ENCODE measurements at regions not wholly inside any gene's neighbourhood (a gene's known extent, or its start where the extent isn't known, plus 50 kb on each side); places are given as distances from the start of the nearest gene placed in this dataset.

DNA sequence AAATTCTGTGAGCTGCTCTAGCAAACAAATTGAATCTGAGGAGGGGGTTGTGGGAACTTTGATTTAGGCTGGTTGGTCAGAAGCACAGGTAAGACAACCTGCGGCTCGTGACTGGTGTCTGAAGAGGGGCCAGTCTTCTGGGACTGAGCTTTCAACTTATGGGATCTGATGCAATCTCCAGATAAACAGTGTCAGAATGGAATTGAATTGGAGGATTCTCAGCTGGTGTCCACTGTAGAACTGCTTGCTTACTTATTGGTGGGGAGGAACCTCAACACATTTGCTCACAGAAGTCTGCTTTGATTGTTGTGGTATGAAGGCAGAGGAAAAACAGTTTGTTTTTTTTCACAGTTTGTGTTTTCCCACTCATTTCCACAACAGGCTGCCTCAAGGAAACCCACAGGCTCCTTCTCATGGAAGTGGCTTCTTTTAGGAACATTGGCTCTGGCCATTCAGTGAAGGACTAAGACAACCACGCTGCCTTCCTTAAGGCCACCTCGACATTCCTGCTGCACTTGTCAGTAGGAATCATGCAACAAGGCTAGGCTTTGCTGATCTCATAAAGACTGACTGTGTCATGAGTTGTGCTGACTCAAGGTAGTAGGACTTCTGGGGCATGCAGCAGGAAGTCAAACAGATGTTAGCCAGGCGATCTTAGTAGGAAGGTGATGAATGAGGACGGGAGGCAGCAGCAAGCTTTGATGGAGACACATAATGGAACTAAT lies 104.7 kb downstream of the TSN start:
- no peak for DNase-seq (ENCODE audit: low read depth, low spot score)

- no peak for DNase-seq (ENCODE audit: low read depth, low spot score)
Observed at GRCh38 chr2:121860758-121861227, 105.3 kb downstream of the TSN start.

- DNase-seq (ENCODE audit: low read depth, low spot score): no peak
Observed at GRCh38 chr2:121862286-121862685, 106.8 kb downstream of the TSN start.

DNA sequence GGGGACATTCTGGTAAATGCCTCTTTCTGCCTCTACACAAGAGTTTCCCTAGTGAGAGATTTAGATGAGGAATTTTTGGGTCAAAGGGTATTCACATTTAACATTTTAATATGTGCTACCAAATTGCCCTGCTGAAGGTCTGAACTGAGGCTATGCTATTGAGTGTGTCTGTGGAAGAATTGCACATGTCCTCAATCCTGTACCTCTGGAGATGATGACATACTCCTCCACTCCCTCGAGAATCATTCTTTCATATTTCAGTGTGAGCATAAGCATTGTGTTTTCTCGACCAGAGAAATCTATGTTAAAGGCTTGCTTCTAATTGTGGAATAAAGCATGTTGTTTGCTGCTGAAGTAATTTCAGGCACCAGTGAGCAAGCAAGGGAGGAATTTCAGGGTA lies 110.5 kb downstream of the TSN start:
- no peak for DNase-seq (ENCODE audit: low read depth, low spot score)

GRCh38 chr2:121866789-121867188 lies 111.3 kb downstream of the TSN start:
- no peak for DNase-seq (ENCODE audit: low read depth, low spot score)

DNA sequence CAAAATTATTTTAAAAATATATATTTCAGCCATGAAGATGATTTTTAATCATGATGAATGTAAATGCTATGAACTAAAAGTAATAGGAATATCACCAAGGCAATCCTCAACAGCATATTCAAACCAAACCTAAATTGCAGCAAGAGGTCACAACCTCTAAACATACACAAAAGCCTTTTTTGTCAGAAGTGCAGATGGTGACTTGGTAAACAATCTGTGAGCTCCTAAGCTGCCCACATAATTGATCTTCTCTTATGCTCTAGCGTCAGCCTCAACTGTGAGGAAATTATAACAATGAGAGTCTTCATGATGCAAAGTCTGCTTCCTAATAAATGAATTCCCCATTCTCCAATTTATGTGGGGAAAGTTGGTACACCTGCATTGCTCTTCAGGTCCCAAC lies 113.2 kb downstream of the TSN start:
- DNase-seq (ENCODE audit: low read depth, low spot score): no peak

GRCh38 chr2:121869363-121869762 lies 113.9 kb downstream of the TSN start:
- DNase-seq (ENCODE audit: low read depth, low spot score): no peak

GRCh38 chr2:121869873-121870272 lies 114.4 kb downstream of the TSN start:
- no peak for DNase-seq (ENCODE audit: low read depth, low spot score)

GRCh38 chr2:121872651-121873050 lies 117.2 kb downstream of the TSN start:
- DNase-seq (ENCODE audit: low read depth, low spot score): no peak

- no peak for DNase-seq (ENCODE audit: low read depth, low spot score)
Observed at GRCh38 chr2:121873864-121874263, 118.4 kb downstream of the TSN start.

- DNase-seq (ENCODE audit: low read depth, low spot score): no peak
Observed at GRCh38 chr2:121875585-121876185, 120.2 kb downstream of the TSN start.

DNA sequence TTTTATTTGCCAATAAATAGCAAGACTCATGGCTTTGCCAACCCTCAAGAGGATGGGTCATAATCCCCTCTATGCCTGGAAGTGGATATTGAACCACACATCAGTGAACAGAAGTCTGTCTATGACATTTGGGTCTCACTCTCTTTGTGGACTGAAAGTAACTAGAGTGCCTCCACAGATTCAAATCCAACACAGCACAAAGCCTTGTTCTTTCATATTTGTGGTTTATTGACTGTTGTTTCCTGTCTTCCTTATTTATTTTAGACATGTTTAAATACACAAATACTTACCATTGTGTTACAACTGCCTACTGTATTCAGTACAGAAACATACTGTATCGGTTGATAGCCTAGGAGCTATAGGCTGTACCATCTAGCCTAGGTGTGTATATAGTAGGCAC lies 121.9 kb downstream of the TSN start:
- no peak for DNase-seq (ENCODE audit: low read depth, low spot score)

GRCh38 chr2:121880283-121880682 lies 124.8 kb downstream of the TSN start:
- DNase-seq (ENCODE audit: low read depth, low spot score): no peak

- DNase-seq (ENCODE audit: low read depth, low spot score): no peak
Observed at GRCh38 chr2:121881038-121881437, 125.6 kb downstream of the TSN start.

GRCh38 chr2:121881950-121882349 lies 126.5 kb downstream of the TSN start:
- DNase-seq (ENCODE audit: low read depth, low spot score): no peak

- no peak for DNase-seq (ENCODE audit: low read depth, low spot score)
Observed at GRCh38 chr2:121884078-121884477, 128.6 kb downstream of the TSN start.

DNA sequence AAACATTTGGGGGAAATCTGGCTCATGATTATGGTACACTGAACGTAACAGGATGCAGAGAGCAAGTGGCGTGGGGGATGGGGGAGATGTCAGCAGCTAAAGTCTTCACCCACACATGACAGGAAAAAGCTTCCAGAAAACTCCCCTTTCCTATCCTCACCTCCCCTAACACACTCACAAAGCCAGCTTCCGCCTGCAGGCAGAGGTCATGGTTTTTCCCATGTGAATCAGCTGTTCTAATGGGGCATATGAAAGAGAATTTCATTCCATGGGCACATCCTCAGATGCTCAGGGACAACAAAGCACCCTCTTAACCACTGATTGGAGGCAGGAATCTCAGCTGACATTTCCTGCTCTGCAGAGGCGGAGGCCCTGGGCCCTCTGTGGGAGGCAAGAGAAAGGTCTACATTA lies 129.1 kb downstream of the TSN start:
- DNase-seq (ENCODE audit: low read depth, low spot score): no peak

DNA sequence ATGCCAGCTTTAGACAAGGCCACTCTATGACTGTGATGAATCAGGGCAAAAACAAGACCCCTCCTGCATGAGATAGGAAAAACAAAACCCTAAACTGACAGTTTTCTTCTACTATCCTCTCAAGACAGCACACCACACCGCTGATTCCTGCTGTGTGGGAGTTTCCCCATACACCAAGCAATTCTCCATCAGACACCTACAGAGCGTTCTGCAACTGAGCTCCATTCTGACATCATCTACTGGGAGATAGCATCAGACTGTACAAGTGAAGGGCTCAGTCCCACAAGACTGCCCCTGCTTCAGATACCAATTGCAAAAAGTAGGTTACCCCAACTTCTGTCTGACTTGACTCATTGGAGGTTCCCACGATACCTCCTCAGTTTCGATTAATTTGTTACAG lies 130.6 kb downstream of the TSN start:
- DNase-seq (ENCODE audit: low read depth, low spot score): no peak

DNA sequence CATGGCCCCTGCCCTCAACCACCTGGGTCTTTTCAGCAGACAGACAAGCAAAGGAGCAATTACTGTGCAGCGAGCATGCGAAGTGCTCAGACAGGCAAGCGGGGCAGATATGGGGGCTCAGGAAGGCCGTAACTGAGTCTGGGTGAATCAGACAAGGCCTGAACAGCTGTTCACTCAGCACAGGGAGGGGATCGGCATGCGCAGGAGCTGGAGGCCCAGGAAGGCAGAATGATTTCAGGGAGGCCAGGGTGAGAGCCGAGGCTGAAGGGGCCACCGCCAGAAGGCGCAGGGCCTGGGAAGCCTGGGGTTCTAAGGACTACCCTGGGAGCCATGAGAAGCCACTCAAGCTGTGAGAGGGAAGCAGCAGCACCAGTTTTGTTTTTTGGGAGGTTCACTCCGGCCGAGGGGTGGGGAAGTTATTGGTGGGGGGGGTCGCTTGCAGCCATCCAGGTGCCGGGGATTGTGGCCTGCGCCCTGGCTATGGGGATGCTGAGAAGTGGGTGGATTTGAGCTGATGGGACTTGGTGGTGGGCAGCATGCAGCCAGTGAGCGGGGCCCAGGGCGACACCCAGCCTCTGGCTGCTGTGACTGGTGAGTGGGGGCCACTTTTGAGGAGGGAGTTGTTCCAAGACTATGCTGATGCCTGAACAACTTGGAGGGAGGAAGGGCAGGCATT lies 132.2 kb downstream of the TSN start:
- no peak for DNase-seq (ENCODE audit: low read depth, low spot score)

DNA sequence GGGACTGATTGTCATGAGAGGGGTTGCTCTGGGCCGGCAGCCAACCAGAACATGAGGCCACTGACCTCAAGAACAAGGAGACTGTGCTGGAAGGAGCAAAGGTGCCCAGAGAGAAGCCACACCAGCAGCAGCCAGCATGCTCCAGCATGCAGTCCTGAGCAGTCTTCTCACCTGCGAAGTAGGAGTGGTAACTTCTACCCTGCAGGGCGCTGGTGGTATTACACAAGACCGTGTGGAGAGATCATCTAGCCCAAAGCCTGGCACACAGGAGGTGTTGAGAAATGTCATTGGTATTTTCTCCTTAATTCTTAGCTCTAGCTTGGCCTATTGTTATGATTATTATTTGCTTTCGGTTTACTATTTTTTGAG lies 132.7 kb downstream of the TSN start:
- DNase-seq (ENCODE audit: low read depth, low spot score): no peak

DNA sequence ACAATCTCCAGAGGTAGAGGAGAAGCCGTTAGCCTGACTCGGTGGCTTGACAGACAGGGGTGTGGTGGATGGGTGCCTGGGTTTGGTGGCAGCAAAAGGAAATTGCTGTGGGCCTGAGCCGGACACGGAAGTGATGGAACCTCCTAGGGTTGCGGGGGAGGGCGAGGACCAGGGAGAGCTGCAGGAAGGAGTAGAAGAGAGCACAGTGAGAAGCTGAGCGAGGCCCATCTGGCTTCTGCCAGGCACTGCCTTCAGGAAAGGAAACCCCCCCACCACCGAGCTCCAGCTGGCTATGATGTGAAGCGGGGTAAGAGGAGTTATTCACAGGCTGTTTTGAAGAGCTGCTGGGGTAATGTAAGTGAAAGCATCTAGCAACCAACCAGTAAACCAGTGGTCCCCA lies 134.6 kb downstream of the TSN start:
- DNase-seq (ENCODE audit: low read depth, low spot score): no peak

- no peak for DNase-seq (ENCODE audit: low read depth, low spot score)
Observed at GRCh38 chr2:121895723-121896571, 140.5 kb downstream of the TSN start.

Measured in smooth muscle cell of the brain vasculature (primary cell).